ENCODE measurements at regions not wholly inside any gene's neighbourhood (a gene's known extent, or its start where the extent isn't known, plus 50 kb on each side); places are given as distances from the start of the nearest gene placed in this dataset.
A peak's percentile ranks its signal among the peaks of the same experiment; 100 is the strongest.
"Not testable (repeated sequence)": the region's sequence is repeated elsewhere in the genome, so short reads cannot be mapped to it uniquely, and the experiment has no call there.

- FAIRE-seq (no peak), DNase-seq (ENCODE audit: insufficient read length, low spot score) (no peak)
- TF ChIP-seq CTCF (IDR thresholded peaks at IDR 0.05; ENCODE audit: insufficient read depth, missing control alignments), result no peak
Observed at GRCh38 chr10:25744574-25744973, 189.5 kb upstream of the MYO3A start.

GRCh38 chr10:25745976-25746375 lies 188.1 kb upstream of the MYO3A start:
- FAIRE-seq, result no peak
- DNase-seq (ENCODE audit: insufficient read length, low spot score), result no peak
- TF ChIP-seq CTCF (IDR thresholded peaks at IDR 0.05; ENCODE audit: insufficient read depth, missing control alignments), result no peak

GRCh38 chr10:25747084-25747483 lies 186.9 kb upstream of the MYO3A start:
- no peak for TF ChIP-seq CTCF (IDR thresholded peaks at IDR 0.05; ENCODE audit: insufficient read depth, missing control alignments)
- FAIRE-seq (no peak), DNase-seq (ENCODE audit: insufficient read length, low spot score) (no peak)

DNA sequence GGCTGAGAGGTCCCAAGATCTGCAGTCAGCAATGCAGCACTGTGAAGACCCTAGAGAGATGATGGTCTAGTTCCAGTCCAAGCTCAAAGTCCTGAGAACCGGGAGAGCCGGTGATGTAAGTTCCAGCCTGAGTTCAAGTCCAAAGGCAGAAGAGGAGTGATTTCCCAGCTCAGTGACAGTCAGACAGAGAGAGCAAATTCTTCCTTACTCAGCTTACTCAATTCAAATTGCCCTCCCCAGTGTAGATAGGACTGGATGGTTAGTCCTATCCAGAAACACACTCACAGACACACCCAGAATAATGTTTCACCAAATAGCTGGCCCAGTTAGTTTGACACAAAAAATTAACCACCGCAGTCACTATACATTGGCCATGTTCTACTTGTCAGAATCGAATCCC lies 185.5 kb upstream of the MYO3A start:
- no peak for TF ChIP-seq CTCF (IDR thresholded peaks at IDR 0.05; ENCODE audit: insufficient read depth, missing control alignments)
- DNase-seq (ENCODE audit: insufficient read length, low spot score) (no peak), FAIRE-seq (no peak)

DNA sequence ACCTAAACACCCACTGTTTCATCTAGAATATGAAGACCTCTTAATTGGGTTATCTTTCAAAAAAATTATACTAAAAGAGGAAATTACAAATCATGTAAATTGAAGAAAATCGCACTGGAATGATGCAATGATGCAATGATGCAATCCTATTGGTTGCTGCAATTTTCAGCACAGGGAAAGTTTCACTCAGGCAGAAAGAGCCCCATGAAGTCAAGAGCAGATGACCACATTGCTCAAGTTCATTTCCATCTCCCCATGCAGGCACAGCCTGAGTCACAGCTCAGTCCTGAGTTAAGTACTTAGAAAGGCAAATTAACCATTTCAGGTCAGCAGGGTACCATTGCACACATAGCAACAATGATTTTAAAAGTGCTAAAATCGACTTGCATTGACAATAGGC lies 180.3 kb upstream of the MYO3A start:
- no peak for TF ChIP-seq CTCF (IDR thresholded peaks at IDR 0.05; ENCODE audit: insufficient read depth, missing control alignments)
- no peak for FAIRE-seq
- no peak for DNase-seq (ENCODE audit: insufficient read length, low spot score)

- FAIRE-seq; DNase-seq (ENCODE audit: insufficient read length, low spot score): not testable (repeated sequence)
Observed at GRCh38 chr10:25755874-25756273, 178.2 kb upstream of the MYO3A start.

DNA sequence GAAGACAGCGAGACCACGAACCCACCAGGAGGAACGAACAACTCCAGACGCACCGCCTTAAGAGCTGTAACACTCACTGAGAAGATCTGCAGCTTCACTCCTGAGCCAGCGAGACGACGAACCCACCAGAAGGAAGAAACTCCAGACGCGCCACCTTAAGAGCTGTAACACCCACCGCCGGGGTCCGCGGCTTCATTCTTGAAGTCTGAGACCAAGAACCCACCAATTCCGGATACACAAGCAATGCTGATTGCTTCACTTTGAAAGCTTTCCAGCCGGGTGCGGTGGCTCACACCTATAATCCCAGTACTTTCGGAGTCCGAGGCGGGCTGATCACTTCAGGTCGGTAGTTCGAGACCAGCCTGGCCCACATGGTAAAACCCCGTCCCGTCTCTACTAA lies 177.2 kb upstream of the MYO3A start:
- no peak for TF ChIP-seq CTCF (IDR thresholded peaks at IDR 0.05; ENCODE audit: insufficient read depth, missing control alignments)
- FAIRE-seq (no peak), DNase-seq (ENCODE audit: insufficient read length, low spot score) (no peak)

DNA sequence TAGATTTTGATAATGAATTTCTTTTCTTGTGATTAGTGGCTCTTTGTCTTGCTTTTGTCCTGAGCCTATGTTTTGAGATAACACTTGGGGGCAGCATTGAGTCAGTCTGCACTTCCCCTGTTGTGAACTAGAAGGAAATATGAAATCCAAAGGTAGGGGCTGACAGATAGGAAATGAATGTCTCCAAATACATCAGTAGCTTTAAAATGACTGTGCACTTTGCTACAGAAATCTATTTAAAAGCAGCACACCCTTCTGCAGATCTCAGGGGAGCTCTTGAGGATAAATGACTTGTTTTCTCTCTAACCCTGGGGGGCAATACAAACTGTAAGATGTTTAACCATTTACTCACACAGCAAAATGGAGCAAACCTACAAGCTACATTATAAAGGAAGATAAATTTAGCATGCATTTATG lies 176.0 kb upstream of the MYO3A start:
- TF ChIP-seq CTCF (IDR thresholded peaks at IDR 0.05; ENCODE audit: insufficient read depth, missing control alignments), result peak; percentile 96
- DNase-seq (ENCODE audit: insufficient read length, low spot score) (no peak), FAIRE-seq (peak; percentile 80)

All from D721Med (cell line).